ENCODE measurements at regions not wholly inside any gene's neighbourhood (a gene's known extent, or its start where the extent isn't known, plus 50 kb on each side); places are given as distances from the start of the nearest gene placed in this dataset.

DNA sequence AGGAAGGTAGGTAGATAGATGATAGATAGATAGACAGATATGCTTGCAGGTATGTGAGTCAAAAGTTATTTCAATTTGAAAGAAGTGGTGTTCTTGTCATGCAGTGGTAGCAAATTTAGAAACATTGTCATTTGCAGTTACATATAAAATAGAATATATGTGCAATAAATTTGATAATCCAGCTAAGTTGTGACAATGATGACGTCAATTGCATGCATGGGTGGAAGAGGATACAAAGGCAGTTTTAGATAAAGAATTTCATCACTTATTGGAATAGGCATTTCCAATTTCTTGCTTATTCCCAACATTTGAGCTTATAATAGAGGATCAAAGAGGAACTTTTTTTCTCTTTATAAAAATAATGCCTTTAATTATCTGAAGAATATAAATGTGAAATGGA lies 99.2 kb upstream of the KCNJ16 start:
- no peak for TF ChIP-seq EZH2phosphoT487 (IDR thresholded peaks at IDR 0.05; ENCODE audit: insufficient read depth, low read depth)
- TF ChIP-seq EZH2 (IDR thresholded peaks at IDR 0.05; ENCODE audit: insufficient read depth, poor library complexity, severe bottlenecking): no peak

Measured in GM23248 (cell line).